ENCODE measurements at regions not wholly inside any gene's neighbourhood (a gene's known extent, or its start where the extent isn't known, plus 50 kb on each side); places are given as distances from the start of the nearest gene placed in this dataset.

DNA sequence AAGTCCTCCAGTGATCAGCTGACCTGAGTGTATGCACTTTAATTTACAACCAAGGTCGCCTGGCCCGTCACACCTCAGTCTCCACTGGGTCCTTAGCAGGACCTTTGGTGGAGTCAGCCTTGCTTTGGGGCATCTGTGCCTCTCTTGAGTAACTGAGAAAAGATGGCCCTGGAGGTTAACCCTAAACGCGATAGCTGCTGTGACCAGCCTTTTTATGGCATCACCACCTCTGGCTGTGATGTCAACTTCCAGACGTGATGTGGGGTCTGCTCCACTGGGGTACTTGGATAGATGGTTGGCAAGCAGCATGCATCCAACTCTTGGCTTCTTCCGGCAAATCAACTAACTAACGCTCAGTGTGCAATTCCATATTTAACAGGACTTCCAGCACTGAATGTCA, 122.8 kb upstream of the RTL1 start:
- DNase-seq (ENCODE audit: low spot score), result no peak

DNA sequence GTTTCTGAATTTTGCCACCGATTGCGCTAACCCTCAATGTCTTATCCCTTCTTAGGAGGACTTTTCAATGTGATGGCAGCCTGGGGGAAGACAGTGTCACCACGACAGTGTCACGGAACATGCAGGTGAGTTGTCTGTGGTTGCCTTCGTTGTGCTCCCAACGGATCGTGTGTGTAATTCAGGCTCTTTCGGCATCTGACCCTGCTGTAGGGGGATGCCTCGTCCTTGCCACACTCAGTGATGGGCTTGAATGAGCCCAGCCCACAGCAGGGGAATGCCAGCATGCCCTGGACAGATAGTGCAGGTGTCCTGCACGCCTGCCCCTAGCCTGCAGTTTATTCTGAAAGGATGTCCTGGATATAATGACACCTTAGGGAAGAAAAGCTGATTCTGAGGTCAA, 123.8 kb upstream of the RTL1 start:
- DNase-seq (ENCODE audit: low spot score), result no peak

DNA sequence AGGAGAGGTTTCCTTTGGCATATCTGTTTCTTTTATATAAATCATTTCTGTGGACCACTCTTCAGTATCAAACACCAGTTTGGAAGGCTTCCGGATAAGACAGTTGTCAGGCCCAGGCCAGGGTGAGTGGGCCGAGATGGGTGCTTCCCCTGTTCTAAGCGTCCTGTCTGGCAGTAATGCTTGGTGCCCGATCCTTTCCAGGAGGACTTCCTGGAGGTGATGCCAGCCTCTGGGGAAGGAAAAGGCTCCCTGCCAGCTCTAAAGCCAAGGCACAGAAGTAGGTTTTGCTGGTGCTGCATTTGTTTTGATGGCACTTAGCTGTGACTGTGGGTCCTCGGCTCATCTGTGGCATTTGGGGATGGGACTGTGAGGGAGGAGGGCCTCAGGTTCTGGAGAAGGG, 124.4 kb upstream of the RTL1 start:
- no peak for DNase-seq (ENCODE audit: low spot score)

DNA sequence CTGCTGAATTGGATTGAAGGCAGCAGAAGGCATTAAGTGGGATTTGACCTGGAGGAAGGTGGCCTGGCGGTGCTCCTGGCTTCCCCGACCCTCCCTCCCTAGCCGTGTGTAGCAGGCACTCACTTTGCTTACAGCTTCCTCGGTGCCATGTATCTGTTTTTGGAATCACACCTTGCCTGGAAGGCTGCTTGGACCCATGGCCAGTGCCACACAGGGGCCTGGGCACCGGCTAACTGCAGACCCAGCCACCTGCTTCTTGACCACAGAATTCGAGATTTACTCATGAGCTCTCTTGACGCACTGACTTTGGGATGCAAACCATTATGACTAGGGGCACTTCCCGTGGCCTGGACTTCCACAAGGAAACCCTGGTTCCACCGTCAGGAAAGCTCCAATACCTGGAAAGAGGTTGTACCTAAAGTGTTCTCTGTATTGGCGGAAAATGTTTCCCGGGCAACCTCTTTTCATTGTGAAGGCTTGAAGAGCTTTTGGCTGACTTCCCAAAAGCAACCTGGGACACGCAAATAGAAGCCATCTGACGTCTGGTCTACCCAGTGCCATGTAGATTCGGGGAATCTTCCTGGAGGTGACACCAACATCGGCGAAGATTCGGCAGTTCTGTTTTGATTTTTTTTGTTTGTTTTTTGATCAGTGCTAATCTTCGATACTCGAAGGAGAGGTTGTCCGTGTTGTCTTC, 125.6 kb upstream of the RTL1 start:
- DNase-seq (ENCODE audit: low spot score), result no peak

DNA sequence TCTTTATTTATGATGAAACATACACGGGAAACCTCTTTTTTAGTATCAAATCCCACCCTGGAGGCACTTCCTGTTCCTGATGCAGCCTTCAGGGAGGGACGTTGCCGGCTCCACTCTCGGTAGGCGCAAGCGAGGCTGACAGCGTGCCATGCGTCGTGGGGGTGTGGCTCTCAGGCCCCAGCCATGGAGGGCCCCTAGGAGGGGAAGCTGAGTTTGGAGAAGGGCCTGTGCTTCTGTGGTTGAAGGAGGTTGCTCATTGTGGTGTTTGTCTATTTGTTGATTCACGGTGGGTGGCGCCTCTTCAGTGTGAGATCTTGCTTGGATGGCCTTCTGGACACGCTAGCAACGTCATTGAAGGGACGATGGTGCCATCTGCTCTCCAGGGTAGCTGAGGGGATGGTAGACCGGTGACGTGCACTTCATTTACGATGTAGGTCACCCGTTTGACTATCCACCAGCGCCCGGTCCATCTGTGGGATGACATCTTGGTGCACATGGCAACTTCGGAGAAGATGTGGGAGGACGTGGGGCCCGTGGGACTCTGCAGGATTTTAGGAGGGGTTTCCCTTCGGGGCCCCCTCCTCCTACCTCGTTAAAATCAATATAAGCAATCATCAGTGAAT, 126.3 kb upstream of the RTL1 start:
- no peak for DNase-seq (ENCODE audit: low spot score)

DNA sequence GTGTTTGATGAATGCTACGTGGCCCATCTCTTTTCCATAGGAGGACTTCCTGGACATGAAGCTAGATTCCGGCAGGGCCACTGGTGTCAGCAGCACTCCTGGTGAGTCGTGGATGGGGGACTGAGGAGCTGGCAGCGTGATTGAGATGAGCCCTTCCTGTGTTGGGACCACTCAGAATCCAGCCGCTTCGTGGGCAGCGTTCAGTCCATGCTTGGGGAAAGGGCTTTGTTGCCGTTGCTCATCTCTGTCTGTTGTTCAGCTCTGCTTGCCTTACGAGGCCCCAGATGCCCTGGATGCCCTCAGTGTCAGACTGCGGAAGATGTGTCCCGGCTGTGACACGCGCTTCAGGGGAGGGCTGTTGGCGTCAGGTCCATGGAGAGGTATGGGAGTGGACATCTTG, 127.1 kb upstream of the RTL1 start:
- DNase-seq (ENCODE audit: low spot score), result no peak

DNA sequence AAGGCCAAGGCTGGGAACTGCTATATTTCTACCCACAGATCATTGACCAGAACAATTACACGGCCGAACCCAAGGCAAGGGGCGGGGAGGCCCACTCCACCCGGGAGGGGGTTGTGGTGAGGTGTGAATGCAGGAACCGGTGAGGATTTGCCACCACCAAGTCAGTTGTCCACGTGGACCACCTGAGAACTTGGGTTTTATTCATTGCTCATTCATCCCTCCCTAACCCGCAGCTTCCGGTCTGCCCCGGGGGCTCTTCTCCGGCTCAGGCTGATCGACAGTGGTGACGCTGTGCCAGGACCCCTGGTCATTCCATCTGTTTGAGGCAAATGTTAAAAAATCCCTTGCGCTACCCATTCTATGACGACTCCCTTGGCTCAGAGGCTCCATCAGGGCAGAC, 127.7 kb upstream of the RTL1 start:
- DNase-seq (ENCODE audit: low spot score), result no peak

DNA sequence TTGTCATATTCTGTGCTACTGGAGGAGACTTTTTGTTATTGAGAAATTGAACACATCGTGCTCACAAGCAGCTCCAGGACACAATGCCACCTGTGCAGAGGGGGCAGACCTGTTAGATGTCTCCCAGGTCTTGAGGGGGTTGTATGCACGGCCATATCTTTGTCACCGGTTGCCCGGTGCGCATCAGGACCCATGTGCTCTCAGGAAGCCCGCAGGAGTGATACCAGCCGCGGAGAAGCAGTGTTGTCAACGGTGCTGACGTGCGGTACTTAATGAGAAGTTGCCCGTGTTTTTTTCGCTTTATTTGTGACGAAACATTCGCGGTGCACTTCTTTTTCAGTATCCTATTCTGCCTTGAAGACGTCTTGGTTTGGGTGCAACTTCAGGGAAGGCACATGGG, 128.2 kb upstream of the RTL1 start:
- DNase-seq (ENCODE audit: low spot score), result no peak

DNA sequence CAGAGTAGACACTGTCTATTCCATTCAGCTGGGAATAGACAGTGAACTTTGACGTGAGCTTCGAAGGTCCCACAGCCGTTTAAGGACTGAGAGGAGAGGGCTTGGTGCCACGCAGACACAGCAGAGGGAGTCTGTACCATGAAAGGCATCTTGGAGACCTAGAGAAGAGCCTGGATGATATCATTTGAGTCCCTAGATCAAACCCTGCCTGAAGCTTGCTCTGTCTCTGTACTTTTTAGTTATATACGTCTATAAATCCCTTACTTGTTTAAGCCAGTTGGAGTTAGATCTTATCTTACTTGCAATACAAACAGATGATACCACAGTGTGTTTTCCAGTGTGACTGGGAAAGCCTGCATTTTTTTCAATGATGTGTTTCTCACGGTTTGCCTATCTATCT, 128.9 kb upstream of the RTL1 start:
- DNase-seq (ENCODE audit: low spot score), result no peak

DNA sequence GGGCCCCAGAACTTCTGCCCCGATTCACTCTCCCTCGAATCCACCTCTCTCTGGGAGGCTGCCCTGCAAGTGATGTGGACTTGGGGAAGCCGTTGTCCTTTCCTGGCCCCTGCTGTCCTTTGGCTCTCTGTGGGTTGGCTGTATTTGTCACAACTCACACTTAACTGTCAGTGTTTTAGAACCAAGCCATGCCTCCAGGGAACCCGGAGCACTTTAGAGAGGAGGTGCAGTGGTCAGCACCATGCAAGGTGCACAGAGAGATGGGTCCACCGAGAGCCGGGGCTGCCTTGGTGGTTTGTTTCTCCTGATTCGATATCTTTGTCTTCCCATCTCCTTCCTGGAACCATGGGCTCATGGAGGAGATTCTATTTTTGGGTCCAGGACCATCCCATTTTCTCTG, 129.5 kb upstream of the RTL1 start:
- DNase-seq (ENCODE audit: low spot score), result no peak

DNA sequence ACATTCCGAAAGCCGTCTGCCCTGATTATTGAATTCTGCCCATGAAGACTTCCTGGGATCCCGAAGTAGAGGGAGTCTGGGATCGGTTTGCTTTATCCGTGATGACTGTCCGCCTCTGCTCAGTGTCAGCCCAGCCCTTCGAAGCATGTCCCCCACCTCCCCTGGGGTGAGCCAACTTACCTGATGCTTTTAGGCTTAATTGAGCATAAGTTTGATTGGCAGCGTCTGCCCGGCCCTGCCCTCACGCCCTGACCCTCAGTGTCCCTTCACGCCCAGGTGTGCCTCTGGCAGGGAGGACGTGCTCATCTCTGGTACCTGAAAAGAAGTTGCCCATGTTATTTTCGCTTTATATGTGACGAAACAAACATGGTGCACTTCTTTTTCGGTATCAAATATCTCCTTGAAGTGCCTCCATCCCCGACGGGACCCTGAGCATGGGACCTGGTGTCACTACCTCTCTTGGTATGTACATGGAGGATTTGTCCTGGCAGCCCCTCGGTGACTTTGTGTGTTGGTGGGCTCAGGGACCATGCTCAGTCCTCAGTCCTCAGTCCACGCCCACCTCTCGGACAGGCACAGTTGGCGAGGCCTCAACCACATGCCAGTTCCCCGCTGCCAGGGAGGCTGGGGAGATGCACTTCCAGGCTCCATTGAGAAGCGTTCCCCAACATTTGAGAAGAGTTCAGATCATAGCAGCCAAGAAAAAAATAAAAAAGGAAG, 130.1 kb upstream of the RTL1 start:
- DNase-seq (ENCODE audit: low spot score), result no peak

DNA sequence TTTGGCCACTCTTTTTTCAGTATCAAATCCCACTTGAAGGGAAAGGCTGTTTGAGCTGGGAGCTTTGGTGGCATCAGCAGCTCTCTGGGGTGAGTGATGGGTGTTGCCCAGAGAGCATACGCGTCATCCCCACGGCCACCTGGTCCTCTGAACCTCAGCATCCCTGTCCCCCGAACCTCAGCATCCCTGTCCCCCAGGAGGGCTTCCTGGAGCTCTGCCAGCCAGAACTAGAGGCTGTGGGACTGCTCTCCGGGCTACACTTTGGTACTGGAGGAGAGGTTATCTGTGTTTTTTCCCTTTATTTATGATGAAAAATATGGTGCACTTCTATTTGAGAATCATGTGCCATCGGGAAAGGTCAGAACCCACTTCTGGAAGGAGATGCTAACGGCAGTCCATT, 131.5 kb upstream of the RTL1 start:
- DNase-seq (ENCODE audit: low spot score), result no peak

DNA sequence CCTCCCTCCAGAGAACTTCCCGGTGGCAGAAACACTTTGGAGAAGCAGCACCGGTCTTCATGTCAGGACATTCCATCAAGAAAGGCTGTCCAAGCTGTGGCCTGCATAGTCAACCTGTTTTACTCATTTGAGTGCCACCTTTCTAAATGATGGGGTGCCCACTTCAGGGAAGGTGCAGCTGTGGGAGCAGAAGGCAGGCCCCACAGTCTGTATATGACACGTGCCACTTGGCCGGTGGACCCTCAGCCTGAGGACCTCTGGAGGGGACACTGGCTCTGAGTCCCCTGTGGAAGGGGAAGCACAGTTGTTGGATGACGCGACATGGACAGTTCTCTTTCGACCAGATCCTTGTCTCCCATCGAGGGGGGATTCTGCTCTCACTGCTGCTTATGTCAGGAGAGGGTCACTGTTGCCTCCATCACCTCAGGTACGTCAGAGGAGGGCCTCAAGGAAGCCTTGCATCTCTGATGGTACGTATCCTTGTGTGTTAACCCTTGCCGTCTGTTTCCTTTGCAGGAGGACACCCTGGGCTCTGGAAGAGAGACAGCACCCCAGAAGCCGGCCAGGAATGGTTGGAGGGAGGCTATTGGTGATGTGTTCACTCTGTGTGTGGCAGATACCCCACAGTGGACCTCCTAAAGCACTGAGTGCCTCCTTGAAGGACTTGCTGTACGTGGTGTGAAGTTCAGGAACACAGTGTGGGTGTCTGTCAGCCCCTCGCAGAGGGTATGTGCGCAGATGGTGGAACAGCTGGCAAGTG, 132.1 kb upstream of the RTL1 start:
- DNase-seq (ENCODE audit: low spot score), result no peak

DNA sequence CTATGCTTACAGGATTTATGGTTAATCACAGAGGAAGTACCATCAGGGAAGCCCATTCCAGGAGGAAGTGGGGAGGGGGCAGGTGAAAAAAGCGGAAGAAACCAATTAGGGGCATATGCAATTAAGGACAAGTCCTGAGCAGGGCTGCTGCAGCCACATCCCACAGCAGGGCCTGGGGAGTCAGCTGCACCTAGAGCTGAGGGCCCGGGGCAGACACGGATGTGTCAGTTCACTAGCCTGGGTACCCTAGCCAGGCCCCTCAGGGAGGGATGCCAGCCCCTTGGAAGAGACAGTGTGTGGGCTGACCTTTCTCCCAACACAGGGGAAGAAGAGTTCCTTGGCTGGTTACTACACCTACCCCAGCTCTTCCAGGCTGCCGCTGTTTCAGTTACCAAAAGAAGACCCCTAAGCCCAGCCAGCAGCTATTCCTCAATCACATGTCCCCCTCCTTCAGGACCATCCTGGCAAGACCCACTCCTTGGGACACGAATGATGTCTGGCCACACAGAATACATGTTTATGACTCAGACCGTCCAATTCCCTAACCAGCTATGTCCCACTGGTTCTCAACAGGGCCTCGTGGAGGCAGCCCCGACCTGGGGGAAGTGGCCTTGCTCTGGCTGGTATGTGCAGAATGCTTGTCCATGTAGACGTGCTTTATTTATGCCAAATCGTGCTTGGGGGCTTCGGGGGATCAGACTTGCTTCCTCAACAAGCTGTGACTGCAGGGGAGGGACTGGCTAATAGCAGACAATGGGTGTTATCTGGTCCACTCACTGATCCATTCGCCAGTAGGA, 133.7 kb upstream of the RTL1 start:
- DNase-seq (ENCODE audit: low spot score), result no peak

DNA sequence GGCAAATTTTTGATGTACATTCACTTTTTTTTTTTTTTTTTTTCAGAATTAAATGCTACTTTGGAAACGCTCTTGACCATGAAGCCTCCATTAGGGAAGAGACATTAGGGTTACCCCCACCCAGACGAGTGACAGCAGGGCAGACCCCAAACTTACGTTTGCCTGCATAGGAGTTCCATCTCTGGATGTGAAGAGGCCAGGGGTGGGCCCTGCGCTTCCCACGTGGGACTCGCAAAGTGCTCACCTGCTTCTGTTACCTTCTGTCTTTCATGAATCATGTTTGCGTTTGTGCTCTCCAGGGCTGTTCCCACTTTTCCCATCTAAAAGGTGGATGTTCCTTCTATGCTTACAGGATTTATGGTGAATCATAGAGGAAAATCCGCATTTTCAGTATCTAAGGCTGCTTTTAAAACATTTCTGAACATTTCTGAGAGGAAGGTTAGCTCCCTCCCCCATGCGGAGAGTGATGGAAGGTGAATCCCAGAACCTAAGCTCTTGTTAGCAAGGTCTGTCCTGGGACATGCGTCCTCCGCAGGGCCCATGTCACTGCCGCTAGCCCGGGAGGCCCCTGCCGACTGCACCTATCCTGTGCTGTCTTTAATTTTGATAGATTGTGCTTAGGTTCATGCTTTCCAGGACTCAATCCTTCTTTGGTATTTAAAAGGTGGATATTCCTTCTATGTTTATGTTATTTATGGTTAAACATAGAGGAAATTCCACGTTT, 135.7 kb upstream of the RTL1 start:
- DNase-seq (ENCODE audit: low spot score), result no peak

DNA sequence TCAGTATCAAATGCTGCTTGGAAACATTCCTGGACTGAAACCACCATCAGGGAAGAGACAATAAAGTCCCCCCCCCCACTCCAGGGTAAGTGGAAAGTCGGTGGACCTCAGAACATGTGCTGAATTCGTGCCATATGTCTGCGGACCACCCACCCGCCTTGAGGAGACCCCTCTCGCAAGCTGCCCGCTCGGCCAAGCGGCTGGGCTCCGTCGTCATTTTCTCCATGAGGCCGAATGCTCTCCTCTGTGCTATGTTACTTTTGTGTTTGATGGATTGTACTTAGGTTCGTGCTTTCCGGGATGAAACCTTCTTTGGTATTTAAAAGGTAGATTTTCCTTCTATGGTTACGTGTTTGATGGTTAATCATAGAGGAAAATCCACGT, 136.2 kb upstream of the RTL1 start:
- no peak for DNase-seq (ENCODE audit: low spot score)

DNA sequence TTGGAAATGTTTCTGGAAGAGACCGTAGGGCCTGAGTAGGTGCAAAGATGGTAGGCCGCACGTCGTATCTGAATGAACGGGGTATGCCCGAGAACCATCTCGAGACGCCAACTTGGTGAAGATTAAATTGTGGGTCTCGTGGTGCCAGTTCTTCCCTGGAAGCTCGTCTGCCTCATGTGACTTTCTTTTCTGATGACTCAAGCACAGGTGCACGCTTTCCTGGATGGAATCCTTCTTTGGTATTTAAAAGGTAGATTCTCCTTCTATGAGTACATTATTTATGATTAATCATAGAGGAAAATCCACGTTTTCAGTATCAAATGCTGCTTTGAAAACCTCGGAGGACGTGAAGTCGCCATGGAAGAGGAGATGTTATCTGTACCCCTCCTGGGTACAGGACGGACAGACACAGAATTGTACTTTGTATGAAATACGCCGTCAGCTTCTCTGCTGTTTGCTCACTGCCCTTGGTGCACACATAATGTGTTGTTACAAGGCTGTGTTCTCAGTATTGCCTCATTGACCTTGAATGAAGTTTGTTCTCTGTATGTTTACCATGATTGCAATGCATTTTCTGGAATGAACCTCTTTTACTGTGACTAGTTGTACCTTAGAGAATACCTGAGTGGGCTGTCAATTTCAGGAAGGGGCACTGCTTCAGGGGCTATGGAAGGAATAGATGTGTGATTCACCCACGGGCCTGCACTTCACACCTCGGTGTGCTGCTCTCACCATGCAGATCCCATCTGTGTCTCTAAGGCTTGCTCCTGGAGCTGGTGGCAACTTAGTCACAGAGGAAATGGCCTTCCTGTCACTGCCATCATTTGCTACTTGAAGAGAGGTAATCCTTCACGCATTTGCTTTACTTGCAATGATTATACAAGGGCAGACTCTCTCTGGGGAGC, 137.3 kb upstream of the RTL1 start:
- no peak for DNase-seq (ENCODE audit: low spot score)

DNA sequence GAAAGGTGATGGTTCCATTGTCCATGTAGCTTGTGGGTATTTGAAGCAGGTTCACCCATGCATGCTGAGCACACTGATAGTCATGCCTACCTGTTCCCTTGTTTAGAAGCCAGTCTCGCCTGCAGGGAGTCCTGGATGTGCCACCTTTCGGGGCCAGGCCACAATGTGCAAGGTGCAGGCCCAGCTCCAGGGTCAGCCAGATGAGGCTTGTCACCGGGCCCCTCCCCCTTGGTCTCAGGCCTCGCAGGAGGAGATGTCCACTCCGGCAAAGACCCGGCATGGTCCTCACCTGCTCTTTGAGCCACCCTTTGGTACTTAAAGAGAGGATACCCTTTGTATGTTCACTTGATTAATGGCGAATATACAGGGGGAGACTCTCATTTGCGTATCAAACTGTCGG, 140.4 kb upstream of the RTL1 start:
- no peak for DNase-seq (ENCODE audit: low spot score)

DNA sequence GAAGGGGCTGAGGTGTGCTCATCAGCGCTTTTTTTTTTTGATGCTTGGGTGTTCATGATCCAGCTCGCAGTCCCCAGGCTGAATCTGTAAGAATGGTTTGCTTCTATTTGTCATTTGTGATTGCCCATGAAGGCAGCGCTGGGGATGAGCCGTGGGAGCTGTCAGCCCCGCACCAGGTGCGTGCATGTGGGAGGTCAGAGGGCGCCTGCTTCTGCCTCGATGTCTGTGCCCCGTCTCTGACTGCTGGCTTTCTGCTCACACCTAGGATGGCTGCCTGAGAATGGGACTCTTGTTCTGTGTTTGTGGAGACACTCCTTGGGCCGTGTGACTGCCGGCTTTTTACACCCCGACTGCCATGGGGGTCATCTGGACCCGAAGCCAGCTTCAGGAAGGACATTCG, 141.2 kb upstream of the RTL1 start:
- DNase-seq (ENCODE audit: low spot score), result no peak

DNA sequence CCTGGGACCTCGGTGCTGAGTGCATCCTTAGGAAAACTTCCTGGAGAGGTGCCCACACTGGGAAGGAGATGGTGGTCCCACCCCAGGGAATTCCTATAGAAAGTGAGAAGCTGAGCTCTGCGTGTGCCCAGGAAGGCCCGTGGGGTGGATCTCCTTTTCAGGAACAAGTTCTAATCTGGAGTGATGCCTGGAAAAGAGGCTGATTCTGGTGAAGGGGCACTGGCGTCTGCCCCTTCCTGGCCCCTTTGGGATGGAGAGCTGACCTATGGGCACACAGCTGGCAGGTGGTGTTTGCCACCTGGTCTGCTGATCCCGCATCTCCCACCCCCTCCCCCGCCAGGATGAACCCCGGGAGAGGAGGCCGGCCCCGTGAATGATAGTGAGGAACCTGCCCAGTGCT, 142.0 kb upstream of the RTL1 start:
- DNase-seq (ENCODE audit: low spot score), result no peak

All from CD4-positive, alpha-beta T cell treated with Interleukin-15 for 4 hours (primary cell).